MV-4-11 (cell line): ENCODE measurements at regions not wholly inside any gene's neighbourhood (a gene's known extent, or its start where the extent isn't known, plus 50 kb on each side); places are given as distances from the start of the nearest gene placed in this dataset.
A peak's percentile ranks its signal among the peaks of the same experiment; 100 is the strongest.

ENCODE experiments used
- DNase-seq: peaks from one replicate; lab custom pipeline; 2025; lab: John Stamatoyannopoulos, UW

GRCh38 chr4:46684041-46684440, 225.0 kb downstream of the COX7B2 start:
- DNase-seq: no peak

- DNase-seq: no peak
Observed at GRCh38 chr4:46676364-46676763, 232.7 kb downstream of the COX7B2 start.

- DNase-seq: no peak
Observed at GRCh38 chr4:46674326-46674725, 234.7 kb downstream of the COX7B2 start.

GRCh38 chr4:46667790-46668189, 241.3 kb downstream of the COX7B2 start:
- no peak for DNase-seq

- no peak for DNase-seq
Observed at GRCh38 chr4:46656071-46656470, 253.0 kb downstream of the COX7B2 start.

GRCh38 chr4:46653842-46654241, 255.2 kb downstream of the COX7B2 start:
- no peak for DNase-seq

GRCh38 chr4:46649390-46649789, 259.5 kb upstream of the GABRA2 start:
- no peak for DNase-seq

GRCh38 chr4:46648088-46648744, 258.3 kb upstream of the GABRA2 start:
- DNase-seq: peak; percentile 23

- DNase-seq: no peak
Observed at GRCh38 chr4:46645126-46645525, 255.2 kb upstream of the GABRA2 start.
